Peyer's patch (tissue), 4 donors: ENCODE measurements at regions not wholly inside any gene's neighbourhood (a gene's known extent, or its start where the extent isn't known, plus 50 kb on each side); places are given as distances from the start of the nearest gene placed in this dataset.

Source experiments
- DNase-seq, 3 donors: peaks; one replicate each; pipeline ENCODE4 v3.0.0-alpha.2; 2017 to 2019
- H3K27ac ChIP-seq, 4 donors: fragments of 200-600 bp; sonication (generic); one replicate each; pipeline ENCODE4 v1.5.1; 2016 to 2019
- H3K27me3 ChIP-seq, 2 donors: fragments of 200-600 bp; sonication (generic); one replicate each; pipeline ENCODE4 v1.5.1; 2019
- H3K36me3 ChIP-seq, 3 donors: fragments of 200-600 bp; sonication (generic); one replicate each; pipeline ENCODE4 v1.5.1; 2016 to 2019
- H3K4me1 ChIP-seq, 4 donors: fragments of 200-600 bp; sonication (generic); one replicate each; pipeline ENCODE4 v1.5.1; 2016 to 2019
- H3K4me3 ChIP-seq, 4 donors: fragments of 200-600 bp; sonication (generic); 1 replicate in 3 of 4; 2 replicates in 1 of 4; pipeline ENCODE4 v1.5.1; 2016 to 2019; ENCODE audit warnings: mild to moderate bottlenecking in 1 of 4
- H3K9me3 ChIP-seq, 4 donors: fragments of 200-600 bp; sonication (generic); one replicate each; pipeline ENCODE4 v1.5.1; 2016 to 2019; ENCODE audit warnings: mild to moderate bottlenecking in 1 of 4
- CTCF ChIP-seq, 6 experiments: fragments of 450-650 bp in 4 of 6; fragments of 200-600 bp in 2 of 6; sonication (generic) in 1 of 6; IDR thresholded peaks; one replicate each; pipeline ENCODE4 v1.5.1; 2017 to 2019; ENCODE audit warnings: antibody characterized with exemption in 6 of 6, mild to moderate bottlenecking in 3 of 6, moderate library complexity in 1 of 6
- POLR2A ChIP-seq, 2 donors: fragments of 450-650 bp; IDR thresholded peaks; one replicate each; pipeline ENCODE4 v1.5.1; 2017; ENCODE audit warnings: antibody characterized with exemption in 2 of 2, mild to moderate bottlenecking in 2 of 2, moderate library complexity in 2 of 2

- no peak for DNase-seq
- Histone ChIP-seq H3K36me3 (no peaks in the 10 kb centered on the region), H3K4me1 (no peaks in the 10 kb centered on the region), H3K4me3 (no peak overlapping the region), H3K27me3 (no peaks in the 10 kb centered on the region), H3K9me3 (no peaks in the 10 kb centered on the region), H3K27ac (no peak overlapping the region)
- no peak for TF ChIP-seq CTCF (IDR thresholded peaks at IDR 0.05)
- no peak for TF ChIP-seq POLR2A (IDR thresholded peaks at IDR 0.05)
Measured at GRCh38 chr5:94040591-94041148, 299.3 kb upstream of the POU5F2 start.

- TF ChIP-seq POLR2A (IDR thresholded peaks at IDR 0.05): no peak
- no peak for TF ChIP-seq CTCF (IDR thresholded peaks at IDR 0.05)
- no peak overlapping the region for H3K27ac ChIP-seq
- DNase-seq: no peak
Measured at GRCh38 chr5:94039101-94039500, 297.7 kb upstream of the POU5F2 start.

GRCh38 chr5:94031631-94032030 is 290.2 kb upstream of the POU5F2 start:
- Histone ChIP-seq H3K36me3 (no peaks in the 10 kb centered on the region), H3K4me1 (no peaks in the 10 kb centered on the region), H3K4me3 (no peak overlapping the region), H3K27ac (no peak overlapping the region), H3K9me3 (no peaks in the 10 kb centered on the region), H3K27me3 (no peaks in the 10 kb centered on the region)
- DNase-seq: no peak
- TF ChIP-seq CTCF (IDR thresholded peaks at IDR 0.05) (no peak), POLR2A (IDR thresholded peaks at IDR 0.05) (no peak)

More at GRCh38 chr5:94039101-94039500, 297.7 kb upstream of the POU5F2 start:
- no peaks in the 10 kb centered on the region for H3K9me3 ChIP-seq
- H3K36me3 ChIP-seq: no peaks in the 10 kb centered on the region
- no peaks in the 10 kb centered on the region for H3K27me3 ChIP-seq
- H3K4me1 ChIP-seq: no peaks in the 10 kb centered on the region
- H3K4me3 ChIP-seq: no peak overlapping the region

- no peaks in the 10 kb centered on the region for H3K4me1 ChIP-seq
- no peak overlapping the region for H3K27ac ChIP-seq
- H3K36me3 ChIP-seq: no peaks in the 10 kb centered on the region
- H3K9me3 ChIP-seq: no peaks in the 10 kb centered on the region
- H3K4me3 ChIP-seq: no peak overlapping the region
- TF ChIP-seq CTCF (IDR thresholded peaks at IDR 0.05) (no peak), POLR2A (IDR thresholded peaks at IDR 0.05) (no peak)
- H3K27me3 ChIP-seq: no peaks in the 10 kb centered on the region
- no peak for DNase-seq
Measured at GRCh38 chr5:94028001-94028400, 286.6 kb upstream of the POU5F2 start.

- Histone ChIP-seq H3K4me1 (no peaks in the 10 kb centered on the region), H3K9me3 (no peaks in the 10 kb centered on the region), H3K27ac (no peak overlapping the region), H3K4me3 (no peak overlapping the region), H3K36me3 (no peaks in the 10 kb centered on the region), H3K27me3 (no peaks in the 10 kb centered on the region)
- no peak for DNase-seq
- TF ChIP-seq POLR2A (IDR thresholded peaks at IDR 0.05) (no peak), CTCF (IDR thresholded peaks at IDR 0.05) (no peak)
Measured at GRCh38 chr5:94027145-94027544, 285.7 kb upstream of the POU5F2 start.
